Stimulated activated CD4-positive, alpha-beta T cell treated with anti-CD3 and anti-CD28 coated beads, Interleukin-12 subunit alpha, Interleukin-12 subunit beta, amount 100 ng/mL, for 48 hours (primary cell): ENCODE measurements at regions not wholly inside any gene's neighbourhood (a gene's known extent, or its start where the extent isn't known, plus 50 kb on each side); places are given as distances from the start of the nearest gene placed in this dataset.

Experiments
- DNase-seq, 3 donors: peaks; one replicate each; pipeline ENCODE4 v3.0.0-alpha.2; 2020; ENCODE audit warnings: low read depth in 2 of 3, low spot score in 1 of 3

- DNase-seq: no peak
Observed at GRCh38 chr2:238963161-238963970, 115.5 kb downstream of the TWIST2 start.

- no peak for DNase-seq
Observed at GRCh38 chr2:238963971-238964328, 116.1 kb downstream of the TWIST2 start.

GRCh38 chr2:238964544-238965067, 116.7 kb downstream of the TWIST2 start:
- no peak for DNase-seq

GRCh38 chr2:238965371-238966071, 117.6 kb downstream of the TWIST2 start:
- no peak for DNase-seq

GRCh38 chr2:238966072-238966937, 118.4 kb downstream of the TWIST2 start:
- DNase-seq: no peak

- DNase-seq: no peak
Observed at GRCh38 chr2:238967031-238967977, 119.4 kb downstream of the TWIST2 start.

GRCh38 chr2:238967978-238968360, 120.1 kb downstream of the TWIST2 start:
- DNase-seq: no peak

- DNase-seq: no peak
Observed at GRCh38 chr2:238968616-238969384, 120.9 kb downstream of the TWIST2 start.

GRCh38 chr2:238969857-238970256, 122.0 kb downstream of the TWIST2 start:
- DNase-seq: no peak

- peak; percentile 15 to 41 (median 24) for DNase-seq
Observed at GRCh38 chr2:238970553-238971081, 122.7 kb downstream of the TWIST2 start.

GRCh38 chr2:238971318-238972145, 123.6 kb downstream of the TWIST2 start:
- no peak for DNase-seq

GRCh38 chr2:238972146-238972445, 124.2 kb downstream of the TWIST2 start:
- no peak for DNase-seq

GRCh38 chr2:238973038-238973739, 125.3 kb downstream of the TWIST2 start:
- no peak for DNase-seq

GRCh38 chr2:238974081-238974480, 126.2 kb downstream of the TWIST2 start:
- DNase-seq: no peak

- DNase-seq: no peak
Observed at GRCh38 chr2:238974501-238975166, 126.7 kb downstream of the TWIST2 start.

GRCh38 chr2:238975408-238975807, 127.5 kb downstream of the TWIST2 start:
- DNase-seq: no peak

- DNase-seq: no peak
Observed at GRCh38 chr2:238978497-238978896, 130.6 kb downstream of the TWIST2 start.
